Upper lobe of left lung (tissue), 4 donors: ENCODE measurements at regions not wholly inside any gene's neighbourhood (a gene's known extent, or its start where the extent isn't known, plus 50 kb on each side); places are given as distances from the start of the nearest gene placed in this dataset.
"Not testable (repeated sequence)": the region's sequence is repeated elsewhere in the genome, so short reads cannot be mapped to it uniquely, and the experiment has no call there.

Source experiments
- CTCF ChIP-seq, 6 experiments: fragments of 450-650 bp in 4 of 6; fragments of 200-600 bp in 2 of 6; sonication (generic) in 2 of 6; IDR thresholded peaks; one replicate each; pipeline ENCODE4 v1.5.1; 2016 to 2019; ENCODE audit warnings: antibody characterized with exemption in 6 of 6
- POLR2AphosphoS5 ChIP-seq, 2 donors: sonication (generic); formaldehyde crosslinking; IDR thresholded peaks; one replicate each; pipeline ENCODE4 v1.5.1; 2017; ENCODE audit warnings: antibody characterized with exemption in 2 of 2

GRCh38 chr2:41039750-41040149 lies 587.9 kb upstream of the SLC8A1 start:
- not testable (repeated sequence) for TF ChIP-seq POLR2AphosphoS5, CTCF (IDR thresholded peaks at IDR 0.05)
